ENCODE measurements at regions not wholly inside any gene's neighbourhood (a gene's known extent, or its start where the extent isn't known, plus 50 kb on each side); places are given as distances from the start of the nearest gene placed in this dataset.
"Not testable (repeated sequence)": the region's sequence is repeated elsewhere in the genome, so short reads cannot be mapped to it uniquely, and the experiment has no call there.

DNA sequence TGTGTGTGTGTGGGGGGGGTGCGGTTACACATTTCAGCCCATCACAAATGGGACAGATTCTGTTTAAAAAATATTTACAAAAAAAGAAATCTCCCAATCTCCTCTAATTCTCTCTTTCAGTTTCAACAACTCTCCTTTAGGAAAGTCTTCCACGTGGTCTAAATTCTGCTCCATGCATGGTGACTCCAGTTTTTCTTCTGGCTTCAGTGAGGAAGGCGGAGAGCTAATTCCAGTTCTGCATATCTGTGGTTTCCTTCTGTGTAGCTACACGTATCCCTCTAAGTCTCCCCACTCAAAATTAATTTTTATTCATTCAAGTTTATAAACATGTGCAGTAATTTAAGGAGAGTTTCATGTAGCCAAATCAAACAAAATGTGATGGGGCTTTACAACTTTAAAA, 111.6 kb downstream of the SLC4A3 start:
- ATAC-seq (replicated peaks) = no peak
- Mint-ChIP-seq H3K4me3 (no peak overlapping the region), H3K36me3 (ENCODE audit: low read depth) (no peaks in the 10 kb centered on the region), H3K4me1 (no peaks in the 10 kb centered on the region), H3K27me3 (peaks cover 14% of the 10 kb centered on the region), H3K9me3 (no peaks in the 10 kb centered on the region), H3K27ac (no peak overlapping the region)

DNA sequence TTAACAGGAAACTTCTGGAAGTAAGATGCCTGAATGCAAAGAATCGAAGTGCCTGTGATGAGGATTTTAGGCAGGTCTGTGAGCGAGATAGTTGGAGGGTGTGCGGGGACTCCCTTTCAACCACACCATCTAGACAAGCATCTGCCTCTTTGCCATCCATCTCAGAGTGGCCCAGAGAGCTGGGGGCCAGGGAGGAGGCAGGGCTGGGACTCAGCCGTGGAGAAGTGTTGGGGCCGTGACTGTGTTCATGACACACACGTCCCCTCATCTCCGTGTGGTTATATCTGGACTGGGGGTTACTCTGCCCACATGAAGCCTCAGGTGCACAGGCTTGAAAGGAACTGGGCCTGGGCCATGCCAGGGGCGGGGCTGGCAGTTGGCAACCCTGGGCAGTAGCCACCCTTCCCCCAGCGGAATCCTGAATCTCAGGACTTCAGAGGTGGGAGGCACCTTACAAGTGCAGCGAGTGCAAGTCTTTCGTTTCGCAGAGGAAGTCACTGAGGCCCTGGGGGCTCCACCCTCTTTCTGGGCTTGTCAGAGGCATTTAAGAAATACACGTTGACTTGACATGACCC, 112.5 kb downstream of the SLC4A3 start:
- H3K9me3 Mint-ChIP-seq = no peaks in the 10 kb centered on the region
- H3K4me3 Mint-ChIP-seq = no peak overlapping the region
- ATAC-seq (replicated peaks) = no peak
- H3K27ac Mint-ChIP-seq = no peak overlapping the region
- no peaks in the 10 kb centered on the region for H3K4me1 Mint-ChIP-seq
- H3K36me3 Mint-ChIP-seq (ENCODE audit: low read depth) = no peaks in the 10 kb centered on the region
- H3K27me3 Mint-ChIP-seq = peaks cover 14% of the 10 kb centered on the region

DNA sequence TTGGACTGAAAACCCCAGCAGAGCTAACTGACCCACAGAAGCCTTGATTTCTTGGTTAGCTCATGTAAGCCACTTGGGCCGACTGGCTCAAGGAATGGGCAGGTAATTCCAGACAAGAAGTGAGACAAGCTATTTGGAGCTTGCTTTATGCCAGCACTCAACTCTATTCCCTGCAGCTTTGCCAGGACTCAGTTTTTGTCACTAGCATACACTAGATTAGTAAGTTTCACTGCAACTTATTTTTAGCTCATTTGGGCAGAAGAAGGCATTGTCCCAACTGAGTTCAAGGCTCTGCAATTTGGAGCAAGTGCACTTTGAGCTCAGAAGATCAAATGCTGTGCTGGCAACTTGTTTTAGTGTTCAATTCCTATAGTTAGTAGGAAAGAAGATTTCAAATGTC, 116.1 kb downstream of the SLC4A3 start:
- no peak for ATAC-seq (replicated peaks)
- no peaks in the 10 kb centered on the region for H3K36me3 Mint-ChIP-seq (ENCODE audit: low read depth)
- no peaks in the 10 kb centered on the region for H3K4me1 Mint-ChIP-seq
- H3K27ac Mint-ChIP-seq = no peak overlapping the region
- no peaks in the 10 kb centered on the region for H3K9me3 Mint-ChIP-seq
- peaks cover 4% of the 10 kb centered on the region for H3K27me3 Mint-ChIP-seq
- no peak overlapping the region for H3K4me3 Mint-ChIP-seq

DNA sequence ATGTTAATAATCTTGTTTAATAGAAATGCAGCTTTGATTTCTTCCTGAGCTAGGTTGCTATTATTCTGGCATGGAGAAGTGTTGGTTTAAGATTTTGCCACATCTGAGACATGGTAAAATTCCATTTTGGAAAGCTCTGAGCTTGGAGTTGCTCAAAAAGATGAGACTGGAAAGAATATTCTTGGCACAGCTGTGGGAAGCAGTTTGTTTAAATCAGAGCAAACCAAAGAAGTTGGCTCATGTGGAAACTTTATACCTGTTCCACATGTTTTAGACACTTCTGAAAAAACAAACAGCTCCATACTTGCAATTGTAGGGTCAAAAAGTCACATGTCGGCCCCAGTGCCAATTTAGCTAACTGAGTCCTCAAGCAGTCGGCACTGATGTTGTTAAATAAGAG, 116.6 kb downstream of the SLC4A3 start:
- Mint-ChIP-seq H3K27me3 (peaks cover 4% of the 10 kb centered on the region), H3K27ac (no peak overlapping the region), H3K4me1 (no peaks in the 10 kb centered on the region), H3K9me3 (no peaks in the 10 kb centered on the region), H3K4me3 (no peak overlapping the region), H3K36me3 (ENCODE audit: low read depth) (no peaks in the 10 kb centered on the region)
- no peak for ATAC-seq (replicated peaks)

DNA sequence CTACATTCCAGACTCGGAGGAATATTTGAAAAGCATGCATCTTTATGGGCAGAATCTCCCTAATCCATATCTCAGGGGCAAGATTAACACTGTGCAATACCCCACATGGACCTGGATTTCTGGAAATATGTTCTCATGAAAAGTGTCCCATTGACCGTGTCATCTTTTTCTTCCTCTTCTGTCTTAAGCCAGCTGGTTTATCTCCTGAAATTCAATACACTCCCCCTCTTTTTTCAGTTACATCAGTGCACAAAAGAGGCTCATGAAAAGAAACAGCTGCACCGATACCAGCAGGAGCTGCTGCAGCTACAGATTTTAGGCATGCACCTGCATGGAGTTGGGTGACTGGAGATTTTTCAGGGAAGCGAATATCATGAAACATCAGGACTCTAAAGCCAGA, 117.2 kb downstream of the SLC4A3 start:
- Mint-ChIP-seq H3K4me1 (no peaks in the 10 kb centered on the region), H3K4me3 (no peak overlapping the region), H3K27ac (no peak overlapping the region), H3K36me3 (ENCODE audit: low read depth) (no peaks in the 10 kb centered on the region), H3K27me3 (peaks cover 2% of the 10 kb centered on the region), H3K9me3 (no peaks in the 10 kb centered on the region)
- ATAC-seq (replicated peaks) = no peak

DNA sequence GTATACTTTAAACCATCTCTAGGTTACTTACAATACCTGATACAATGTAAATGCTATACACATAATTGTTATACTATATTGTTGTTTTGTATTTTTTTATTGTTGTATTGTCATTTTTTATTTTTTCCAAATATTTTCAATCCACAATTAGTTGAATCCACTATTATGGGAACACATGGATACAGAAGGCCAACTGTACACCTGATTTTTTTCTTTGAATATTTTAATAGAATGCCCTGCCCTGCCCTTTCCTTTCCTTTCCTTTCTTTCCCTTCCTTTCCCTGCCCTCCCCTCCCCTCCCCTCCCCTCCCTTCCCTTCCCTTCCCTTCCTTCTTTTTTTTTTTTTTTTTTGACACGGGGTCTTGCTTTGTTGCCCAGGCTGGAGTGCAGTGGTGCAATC, 120.2 kb downstream of the SLC4A3 start:
- Mint-ChIP-seq H3K9me3 (no peaks in the 10 kb centered on the region), H3K4me3 (no peak overlapping the region), H3K4me1 (no peaks in the 10 kb centered on the region), H3K27me3 (no peaks in the 10 kb centered on the region), H3K36me3 (ENCODE audit: low read depth) (no peaks in the 10 kb centered on the region), H3K27ac (no peak overlapping the region)
- ATAC-seq (replicated peaks) = no peak

DNA sequence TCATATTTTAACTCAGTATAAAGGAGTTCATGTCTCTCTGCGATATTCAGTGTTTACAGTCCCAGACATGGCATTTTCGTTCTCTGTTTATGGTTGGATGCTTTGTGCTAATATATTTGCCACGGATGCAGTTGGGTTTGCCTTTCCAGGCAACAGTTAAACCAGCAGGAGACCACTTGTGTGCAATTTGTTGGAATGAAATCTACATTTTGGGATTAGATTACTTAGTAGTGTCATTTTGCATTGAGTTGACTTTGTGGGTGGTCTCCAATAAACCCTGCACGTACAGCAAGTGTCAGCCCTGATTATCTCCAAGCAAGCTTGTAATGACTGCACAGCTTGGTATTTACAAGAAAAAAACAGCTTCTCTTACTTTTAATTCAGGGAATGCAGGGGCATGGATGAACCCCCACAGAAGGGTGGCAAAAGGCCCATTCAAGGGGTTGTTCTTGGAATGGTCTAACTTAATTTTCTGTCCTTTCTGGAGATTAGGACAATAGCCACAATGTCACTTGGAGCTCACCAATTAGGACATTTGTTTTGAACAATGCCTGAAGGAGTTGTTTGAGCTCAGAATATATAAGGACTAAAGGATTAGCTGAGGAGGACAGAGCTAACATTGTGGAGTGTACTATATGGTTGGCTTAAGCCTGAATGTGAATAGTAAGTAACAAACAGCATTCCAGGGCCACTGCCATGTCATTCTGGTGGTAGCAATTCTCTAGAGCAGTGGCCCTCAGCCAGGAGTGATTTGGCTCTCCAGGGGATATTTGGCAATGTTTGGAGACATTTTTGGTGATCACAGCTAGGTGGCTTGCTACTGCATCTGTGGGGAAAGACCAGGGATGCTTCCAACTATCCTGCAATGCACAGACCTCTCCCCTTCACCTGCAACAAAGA, 121.5 kb downstream of the SLC4A3 start:
- H3K36me3 Mint-ChIP-seq (ENCODE audit: low read depth) = no peaks in the 10 kb centered on the region
- H3K27me3 Mint-ChIP-seq = peaks cover 3% of the 10 kb centered on the region
- peaks cover 4% of the 10 kb centered on the region for H3K9me3 Mint-ChIP-seq
- H3K4me1 Mint-ChIP-seq = no peaks in the 10 kb centered on the region
- no peak for ATAC-seq (replicated peaks)
- no peak overlapping the region for H3K4me3 Mint-ChIP-seq
- H3K27ac Mint-ChIP-seq = no peak overlapping the region

DNA sequence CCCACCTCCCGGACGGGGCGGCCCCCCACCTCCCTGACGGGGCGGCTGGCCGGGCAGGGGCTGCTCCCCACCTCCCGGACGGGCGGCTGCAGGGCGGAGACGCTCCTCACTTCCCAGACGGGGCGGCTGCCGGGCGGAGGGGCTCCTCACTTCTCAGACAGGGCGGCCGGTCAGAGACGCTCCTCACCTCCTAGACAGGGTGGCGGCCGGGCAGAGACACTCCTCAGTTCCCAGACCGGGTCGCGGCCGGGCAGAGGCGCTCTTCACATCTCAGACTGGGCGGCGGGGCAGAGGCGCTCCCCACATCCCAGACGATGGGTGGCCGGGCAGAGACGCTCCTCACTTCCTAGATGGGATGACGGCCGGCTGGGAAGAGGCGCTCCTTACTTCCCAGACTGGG, 123.7 kb downstream of the SLC4A3 start:
- H3K27ac Mint-ChIP-seq; H3K9me3 Mint-ChIP-seq; H3K4me3 Mint-ChIP-seq; H3K36me3 Mint-ChIP-seq (ENCODE audit: low read depth); ATAC-seq (replicated peaks); H3K27me3 Mint-ChIP-seq; H3K4me1 Mint-ChIP-seq: not testable (repeated sequence)

DNA sequence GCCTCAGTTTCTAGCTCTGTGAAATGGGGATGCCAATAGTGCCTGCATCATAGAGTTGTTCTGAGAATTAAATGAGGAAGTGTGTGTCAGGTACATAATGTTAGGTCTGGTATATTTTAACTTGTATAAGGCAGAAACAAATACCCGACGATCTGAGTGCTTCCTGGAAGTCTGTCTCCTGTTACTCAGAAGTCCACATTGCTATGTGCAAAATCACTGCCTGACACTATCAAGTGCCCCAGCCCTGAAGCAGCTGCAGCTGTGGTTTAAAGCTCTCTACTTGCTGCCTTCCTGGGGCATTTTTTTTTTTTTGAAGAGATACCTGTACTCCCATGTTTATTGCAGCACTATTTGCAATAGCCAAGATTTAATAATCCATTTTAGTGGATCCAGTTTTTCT, 125.3 kb downstream of the SLC4A3 start:
- ATAC-seq (replicated peaks) = no peak
- Mint-ChIP-seq H3K4me1 (no peaks in the 10 kb centered on the region), H3K9me3 (peaks cover 4% of the 10 kb centered on the region), H3K4me3 (no peak overlapping the region), H3K27ac (no peak overlapping the region), H3K36me3 (ENCODE audit: low read depth) (no peaks in the 10 kb centered on the region), H3K27me3 (peaks cover 6% of the 10 kb centered on the region)

DNA sequence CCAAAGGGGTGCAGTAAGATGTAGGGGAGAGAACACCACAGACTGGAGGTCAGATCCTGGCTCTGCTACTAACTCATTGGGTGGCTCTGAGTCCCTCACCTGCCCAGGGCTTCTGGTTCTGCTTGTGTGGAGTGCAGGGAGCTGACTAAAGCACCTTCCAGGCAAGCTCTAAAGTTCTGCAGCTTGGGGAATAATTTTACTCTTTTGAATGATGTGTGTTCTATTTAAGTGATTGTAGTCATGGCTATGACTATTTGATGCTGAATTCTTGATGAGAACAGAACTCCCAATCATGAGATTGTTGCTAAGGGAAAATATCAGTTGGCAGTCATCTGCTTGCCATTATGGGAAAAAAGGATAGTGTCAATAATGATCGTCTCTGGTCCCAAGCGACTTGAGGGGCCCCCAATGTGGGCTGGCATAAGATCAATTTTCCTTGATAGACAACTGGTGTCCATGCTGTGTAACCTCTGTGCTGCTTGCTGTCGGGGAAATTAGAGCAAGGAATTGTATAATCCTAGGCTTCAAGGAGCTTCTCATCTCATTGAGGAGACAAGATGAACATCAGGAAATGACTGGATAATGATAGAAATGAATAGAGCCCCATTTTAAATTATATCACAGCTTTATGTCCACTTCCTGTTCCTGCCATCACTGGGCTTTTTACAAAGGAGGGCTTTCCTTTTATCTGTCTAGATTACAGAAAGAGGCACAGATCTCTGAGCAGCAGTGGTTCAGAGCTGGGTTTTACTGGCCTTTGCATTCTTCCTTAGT, 131.7 kb downstream of the SLC4A3 start:
- no peak for ATAC-seq (replicated peaks)
- no peaks in the 10 kb centered on the region for H3K36me3 Mint-ChIP-seq (ENCODE audit: low read depth)
- H3K4me3 Mint-ChIP-seq = no peak overlapping the region
- H3K27me3 Mint-ChIP-seq = peaks cover 8% of the 10 kb centered on the region
- H3K4me1 Mint-ChIP-seq = no peaks in the 10 kb centered on the region
- no peaks in the 10 kb centered on the region for H3K9me3 Mint-ChIP-seq
- H3K27ac Mint-ChIP-seq = no peak overlapping the region

DNA sequence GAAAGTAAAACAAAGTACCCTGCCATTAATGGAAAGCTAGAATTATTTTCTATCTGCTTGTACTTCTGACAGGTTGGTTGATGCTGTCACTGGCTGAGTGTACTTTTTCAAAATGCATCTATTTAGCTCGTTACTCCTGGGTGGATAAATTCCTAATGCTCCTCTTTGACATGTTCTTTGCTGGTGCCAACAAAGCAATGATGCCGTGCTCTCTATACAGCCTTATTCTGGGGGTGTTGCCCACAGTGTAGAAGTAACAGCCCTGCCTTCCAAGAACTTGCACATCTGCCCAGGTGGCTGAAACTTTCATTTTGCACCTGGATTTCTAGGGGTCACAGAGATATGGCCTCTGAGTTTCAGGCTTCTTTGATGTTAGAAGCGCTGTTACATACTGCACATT, 132.4 kb downstream of the SLC4A3 start:
- H3K9me3 Mint-ChIP-seq = no peaks in the 10 kb centered on the region
- H3K4me1 Mint-ChIP-seq = no peaks in the 10 kb centered on the region

DNA sequence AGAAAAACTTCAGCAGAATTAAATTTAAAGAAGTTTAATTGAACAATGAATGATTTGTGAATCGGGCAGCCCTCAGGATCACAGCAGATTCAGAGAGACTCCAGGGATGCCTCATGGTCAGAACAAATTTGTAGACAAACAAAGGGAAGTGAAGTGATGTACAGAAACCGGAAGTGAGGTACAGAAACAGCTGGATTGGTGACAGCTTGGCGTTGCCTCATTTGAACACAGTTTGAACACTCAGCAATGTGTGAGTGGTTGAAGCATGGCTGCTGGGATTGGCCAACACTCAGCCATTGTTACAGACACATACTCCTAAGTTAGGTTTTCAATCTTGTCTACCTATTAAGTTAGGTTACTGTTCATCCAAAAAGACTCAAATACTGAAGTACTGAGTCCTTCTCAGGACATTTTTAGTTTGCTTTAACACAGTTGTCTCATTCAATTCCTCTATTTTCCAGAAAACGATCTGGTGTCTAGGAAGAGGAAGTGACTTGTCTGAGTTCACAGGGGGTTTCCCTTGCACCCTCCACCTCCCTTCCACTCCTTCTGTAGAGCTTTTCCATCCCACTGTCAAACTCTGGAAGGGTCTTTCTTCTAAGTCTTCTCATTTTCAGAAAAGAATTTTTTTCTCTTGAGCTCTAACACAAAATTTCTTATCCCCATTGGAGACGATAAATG, 137.9 kb downstream of the SLC4A3 start:
- peaks cover 10% of the 10 kb centered on the region for H3K27me3 Mint-ChIP-seq
- no peaks in the 10 kb centered on the region for H3K36me3 Mint-ChIP-seq (ENCODE audit: low read depth)
- H3K9me3 Mint-ChIP-seq = no peaks in the 10 kb centered on the region
- ATAC-seq (replicated peaks) = no peak
- no peak overlapping the region for H3K27ac Mint-ChIP-seq
- no peaks in the 10 kb centered on the region for H3K4me1 Mint-ChIP-seq
- no peak overlapping the region for H3K4me3 Mint-ChIP-seq

More for the DNA sequence above, 132.4 kb downstream of the SLC4A3 start:
- no peaks in the 10 kb centered on the region for H3K36me3 Mint-ChIP-seq (ENCODE audit: low read depth)
- peaks cover 8% of the 10 kb centered on the region for H3K27me3 Mint-ChIP-seq
- ATAC-seq (replicated peaks) = no peak
- no peak overlapping the region for H3K27ac Mint-ChIP-seq
- no peak overlapping the region for H3K4me3 Mint-ChIP-seq

DNA sequence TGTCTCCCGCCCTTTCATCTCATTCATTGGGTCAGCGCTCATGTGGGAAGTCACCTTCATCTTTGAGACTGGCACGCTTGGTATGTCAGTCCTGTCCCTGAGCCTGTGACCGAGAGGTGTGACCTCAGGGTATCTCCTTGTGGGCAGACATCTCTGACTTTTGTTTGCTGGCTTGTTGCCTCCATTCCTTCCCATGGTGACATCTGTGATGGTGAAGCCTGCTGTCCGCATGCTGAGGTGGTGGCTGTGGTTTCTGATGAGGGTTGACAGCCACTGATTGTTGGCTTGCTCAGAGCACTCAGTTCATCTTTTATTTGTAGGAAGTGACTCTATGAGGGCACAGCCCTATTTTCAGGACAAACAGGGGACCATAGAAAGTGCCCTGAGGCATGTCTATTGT, 139.2 kb downstream of the SLC4A3 start:
- peaks cover 5% of the 10 kb centered on the region for H3K27me3 Mint-ChIP-seq
- no peak for ATAC-seq (replicated peaks)
- H3K4me3 Mint-ChIP-seq = no peak overlapping the region
- no peaks in the 10 kb centered on the region for H3K4me1 Mint-ChIP-seq
- no peaks in the 10 kb centered on the region for H3K36me3 Mint-ChIP-seq (ENCODE audit: low read depth)
- H3K27ac Mint-ChIP-seq = no peak overlapping the region
- no peaks in the 10 kb centered on the region for H3K9me3 Mint-ChIP-seq

DNA sequence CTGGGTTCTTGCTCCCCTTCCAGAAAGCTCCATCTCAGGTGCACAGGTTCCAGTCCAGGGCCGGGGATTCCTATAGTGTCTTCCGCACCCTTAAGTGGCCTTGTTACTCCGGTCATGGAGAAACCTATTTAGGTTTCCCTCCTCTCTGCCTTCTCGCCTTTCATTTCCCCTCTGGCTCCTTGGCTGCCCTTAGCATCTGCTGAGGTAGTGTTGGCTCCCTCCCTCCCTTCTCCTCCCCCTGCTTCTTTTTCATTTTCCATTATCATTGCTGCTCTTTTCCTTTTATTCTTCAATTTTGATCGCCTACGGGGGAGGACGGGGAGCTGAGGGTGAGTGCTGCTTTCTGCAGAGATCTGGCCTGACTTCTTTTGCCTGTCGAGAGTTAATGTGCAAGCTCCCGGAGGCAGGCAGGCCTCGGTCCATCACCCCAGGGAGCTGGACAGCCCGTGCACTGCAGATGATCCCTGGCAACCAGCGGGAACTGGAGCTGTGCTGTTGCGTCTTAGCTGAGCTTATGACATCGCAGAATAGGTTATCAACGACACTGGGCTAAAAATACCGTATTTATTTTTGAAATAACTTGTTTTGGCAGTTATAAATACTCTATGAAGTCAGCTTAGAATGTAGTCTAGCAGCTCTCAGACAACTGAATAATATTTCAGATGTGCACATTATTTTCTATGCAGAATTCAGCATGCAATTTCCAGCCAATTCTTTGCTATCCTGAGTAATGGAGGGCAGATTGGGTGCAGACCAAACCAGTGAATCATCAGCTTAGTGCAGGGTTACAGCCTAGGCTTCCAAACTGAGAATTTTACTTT, 141.9 kb downstream of the SLC4A3 start:
- no peak for ATAC-seq (replicated peaks)
- peaks cover 8% of the 10 kb centered on the region for H3K27me3 Mint-ChIP-seq
- no peak overlapping the region for H3K4me3 Mint-ChIP-seq
- H3K27ac Mint-ChIP-seq = no peak overlapping the region
- no peaks in the 10 kb centered on the region for H3K4me1 Mint-ChIP-seq
- no peaks in the 10 kb centered on the region for H3K9me3 Mint-ChIP-seq
- H3K36me3 Mint-ChIP-seq (ENCODE audit: low read depth) = no peaks in the 10 kb centered on the region
